GM12865 (cell line): ENCODE measurements at regions not wholly inside any gene's neighbourhood (a gene's known extent, or its start where the extent isn't known, plus 50 kb on each side); places are given as distances from the start of the nearest gene placed in this dataset.

ENCODE experiments used
- DNase-seq: peaks from one replicate; pipeline ENCODE4 v3.0.0; 2010; ENCODE audit warnings: low read depth
- H3K4me3 ChIP-seq: 2 replicates; pipeline ENCODE4 v1.5.1; 2011; ENCODE audit warnings: mild to moderate bottlenecking, low read depth, low read length, control low read depth
- CTCF ChIP-seq: IDR thresholded peaks from 2 replicates; pipeline ENCODE4 v1.5.1; 2011; ENCODE audit warnings: low read length, control low read depth, low read depth, inconsistent platforms; ENCODE audit not compliant: insufficient read depth; ENCODE audit errors: missing control alignments

GRCh38 chr2:193520709-193521458, 1326.2 kb upstream of the TMEFF2 start:
- DNase-seq: no peak
- no peak for TF ChIP-seq CTCF
- H3K4me3 ChIP-seq: no peak overlapping the region

- no peak for TF ChIP-seq CTCF
- no peak for DNase-seq
- H3K4me3 ChIP-seq: no peak overlapping the region
Measured at GRCh38 chr2:193518041-193518817, 1323.5 kb upstream of the TMEFF2 start.

- TF ChIP-seq CTCF: no peak
- DNase-seq: no peak
- no peak overlapping the region for H3K4me3 ChIP-seq
Measured at GRCh38 chr2:193517615-193518014, 1322.9 kb upstream of the TMEFF2 start.

DNA sequence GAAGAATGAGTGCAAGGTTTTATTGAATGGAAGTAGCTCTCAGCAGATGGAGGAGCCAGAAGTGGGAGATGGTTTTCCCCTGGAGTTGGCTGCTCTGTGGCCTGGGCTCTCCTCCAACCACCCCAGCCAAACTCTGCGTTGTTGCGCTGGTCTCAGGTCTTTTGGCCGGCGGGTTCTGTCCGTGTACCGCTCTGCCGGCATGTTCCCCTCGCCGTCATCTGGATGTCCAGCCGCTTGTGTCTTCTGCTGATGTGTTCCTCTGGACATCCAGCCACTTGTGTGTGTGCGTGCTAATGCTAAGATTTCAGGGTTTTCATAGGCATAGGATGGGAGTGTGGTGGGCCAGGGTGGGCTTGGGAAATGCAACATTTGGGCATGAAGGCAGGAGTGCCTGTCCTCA, 1311.3 kb upstream of the TMEFF2 start:
- no peak for DNase-seq
- no peak overlapping the region for H3K4me3 ChIP-seq
- no peak for TF ChIP-seq CTCF

- no peak overlapping the region for H3K4me3 ChIP-seq
- TF ChIP-seq CTCF: no peak
- no peak for DNase-seq
Measured at GRCh38 chr2:193505620-193506019, 1310.9 kb upstream of the TMEFF2 start.

DNA sequence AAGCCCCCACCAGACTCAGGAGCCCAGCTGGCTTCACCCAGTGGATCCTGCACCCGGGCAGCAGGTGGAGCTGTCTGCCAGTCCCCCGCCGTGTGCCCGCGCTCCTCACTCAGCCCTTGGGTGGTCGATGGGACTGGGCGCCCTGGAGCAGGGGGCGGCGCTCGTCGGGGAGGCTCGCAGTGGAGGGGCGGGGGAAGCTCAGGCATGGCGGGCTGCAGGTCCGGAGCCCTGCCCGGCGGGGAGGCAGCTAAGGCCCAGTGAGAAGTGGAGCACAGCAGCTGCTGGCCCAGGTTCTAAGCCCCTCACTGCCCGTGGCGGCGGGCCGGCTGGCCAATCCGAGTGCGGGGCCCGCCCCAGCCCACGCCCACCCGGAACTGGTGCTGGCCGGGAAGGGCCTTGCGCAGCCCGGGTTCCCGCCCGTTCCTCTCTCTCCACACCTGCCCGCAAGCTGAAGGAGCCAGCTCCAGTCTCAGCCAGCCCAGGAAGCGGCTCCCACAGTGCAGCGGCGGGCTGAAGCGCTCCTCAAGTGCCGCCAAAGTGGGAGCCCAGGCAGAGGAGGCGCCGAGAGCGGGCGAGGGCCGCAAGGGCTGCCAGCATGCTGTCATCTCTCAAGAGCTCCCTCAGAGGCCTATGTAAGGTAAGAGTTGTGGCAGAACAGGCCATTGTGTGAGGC, 1307.8 kb upstream of the TMEFF2 start:
- no peak for DNase-seq
- no peak for TF ChIP-seq CTCF
- no peak overlapping the region for H3K4me3 ChIP-seq
